Mesenchymal stem cell (in vitro differentiated cells and primary cell): ENCODE measurements at regions not wholly inside any gene's neighbourhood (a gene's known extent, or its start where the extent isn't known, plus 50 kb on each side); places are given as distances from the start of the nearest gene placed in this dataset.
"Not testable (repeated sequence)": the region's sequence is repeated elsewhere in the genome, so short reads cannot be mapped to it uniquely, and the experiment has no call there.

Experiments
- DNase-seq: peaks from one replicate; pipeline ENCODE4 v3.0.0-alpha.2; 2013
- H2AFZ ChIP-seq: one replicate; pipeline ENCODE4 v1.6.1; 2013; ENCODE audit warnings: low read depth, mild to moderate bottlenecking, control low read depth, inconsistent platforms, low read length, moderate library complexity
- H2AK5ac ChIP-seq: 2 replicates; pipeline ENCODE4 v1.6.1; 2013; ENCODE audit warnings: low read length, moderate library complexity, mild to moderate bottlenecking, inconsistent platforms; ENCODE audit not compliant: severe bottlenecking
- H2BK120ac ChIP-seq: one replicate; pipeline ENCODE4 v1.6.1; 2013; ENCODE audit warnings: low read depth, mild to moderate bottlenecking, inconsistent platforms, low read length, moderate library complexity
- H2BK12ac ChIP-seq, 2 experiments: one replicate each; pipeline ENCODE4 v1.6.1; 2013; ENCODE audit warnings: inconsistent platforms in 2 of 2, low read length in 2 of 2, mild to moderate bottlenecking in 2 of 2, moderate library complexity in 2 of 2, control low read depth in 1 of 2
- H2BK15ac ChIP-seq: one replicate; pipeline ENCODE4 v1.6.1; 2013; ENCODE audit warnings: mild to moderate bottlenecking, low read depth, inconsistent platforms; ENCODE audit not compliant: poor library complexity, severe bottlenecking
- H2BK5ac ChIP-seq: 2 replicates; pipeline ENCODE4 v1.6.1; 2013; ENCODE audit warnings: low read depth, mild to moderate bottlenecking, low read length, control low read depth, inconsistent platforms; ENCODE audit not compliant: poor library complexity, severe bottlenecking
- H3K14ac ChIP-seq, 2 experiments: one replicate each; pipeline ENCODE4 v1.6.1; 2013; ENCODE audit warnings: inconsistent platforms in 2 of 2, low read length in 2 of 2, control low read depth in 1 of 2, mild to moderate bottlenecking in 1 of 2, moderate library complexity in 1 of 2
- H3K18ac ChIP-seq, 2 experiments: one replicate each; pipeline ENCODE4 v1.6.1; 2013; ENCODE audit warnings: inconsistent platforms in 2 of 2, low read length in 2 of 2, control low read depth in 1 of 2, low read depth in 1 of 2, mild to moderate bottlenecking in 1 of 2
- H3K23ac ChIP-seq, 2 experiments: one replicate each; pipeline ENCODE4 v1.6.1; 2013; ENCODE audit warnings: inconsistent platforms in 2 of 2, low read length in 2 of 2, mild to moderate bottlenecking in 2 of 2, moderate library complexity in 2 of 2, control low read depth in 1 of 2
- H3K27ac ChIP-seq: 2 replicates; pipeline ENCODE4 v1.5.1; 2013; ENCODE audit warnings: mild to moderate bottlenecking, moderate library complexity, low read length, control low read depth, inconsistent platforms; ENCODE audit not compliant: poor library complexity, severe bottlenecking
- H3K27me3 ChIP-seq, 2 experiments: 2 replicates each; pipeline versions ENCODE4 v1.6.1 to v1.7.0; 2013; ENCODE audit warnings: low read length in 2 of 2, mild to moderate bottlenecking in 2 of 2, moderate library complexity in 2 of 2, control low read depth in 1 of 2, inconsistent platforms in 1 of 2; ENCODE audit not compliant: control insufficient read depth in 1 of 2, insufficient read depth in 1 of 2
- H3K36me3 ChIP-seq, 2 experiments: 2 replicates each; pipeline versions ENCODE4 v1.6.1 to v1.7.0; 2013; ENCODE audit warnings: low read length in 2 of 2, control low read depth in 1 of 2, inconsistent platforms in 1 of 2, low read depth in 1 of 2, mild to moderate bottlenecking in 1 of 2; ENCODE audit not compliant: insufficient read depth in 2 of 2, control insufficient read depth in 1 of 2
- H3K4ac ChIP-seq, 2 experiments: one replicate each; pipeline ENCODE4 v1.6.1; 2013; ENCODE audit warnings: inconsistent platforms in 2 of 2, low read length in 2 of 2, mild to moderate bottlenecking in 2 of 2, moderate library complexity in 2 of 2, control low read depth in 1 of 2, low read depth in 1 of 2
- H3K4me1 ChIP-seq: 2 replicates; pipeline ENCODE4 v1.6.1; 2013; ENCODE audit warnings: low read depth, low read length, control low read depth; ENCODE audit not compliant: control insufficient read depth, insufficient read depth
- H3K4me2 ChIP-seq: 2 replicates; pipeline ENCODE4 v1.6.1; 2013; ENCODE audit warnings: low read length, mild to moderate bottlenecking, inconsistent platforms; ENCODE audit not compliant: poor library complexity, severe bottlenecking
- H3K4me3 ChIP-seq, 2 experiments: 2 replicates each; pipeline versions ENCODE4 v1.5.1 to v1.7.0; 2013; ENCODE audit warnings: low read length in 2 of 2, mild to moderate bottlenecking in 2 of 2, control low read depth in 1 of 2, low read depth in 1 of 2; ENCODE audit not compliant: insufficient read depth in 1 of 2
- H3K79me1 ChIP-seq: replicated peaks from 2 replicates; pipeline ENCODE4 v1.6.1; 2013; ENCODE audit warnings: mild to moderate bottlenecking, control low read depth, low read length, inconsistent platforms; ENCODE audit not compliant: poor library complexity, severe bottlenecking
- H3K9ac ChIP-seq: 2 replicates; pipeline ENCODE4 v1.7.0; 2013; ENCODE audit warnings: mild to moderate bottlenecking, low read length, moderate library complexity
- H3K9me3 ChIP-seq: 2 replicates; pipeline ENCODE4 v1.7.0; 2013; ENCODE audit warnings: mild to moderate bottlenecking, low read length; ENCODE audit not compliant: control insufficient read depth
- H4K8ac ChIP-seq: one replicate; pipeline ENCODE4 v1.6.1; 2013; ENCODE audit warnings: inconsistent platforms, mild to moderate bottlenecking, low read length, moderate library complexity
- H4K91ac ChIP-seq: one replicate; pipeline ENCODE4 v1.6.1; 2013; ENCODE audit warnings: mild to moderate bottlenecking, low read length, inconsistent platforms
- WGBS: methylation state at CpG from one replicate; pipeline ENCODE4 v1.1.7; 2013; ENCODE audit warnings: mixed read lengths; 5-methylcytosine and 5-hydroxymethylcytosine counted together

- DNase-seq, H3K4ac ChIP-seq, H2AFZ ChIP-seq, H2AK5ac ChIP-seq, H2BK5ac ChIP-seq, H3K4me1 ChIP-seq, H2BK120ac ChIP-seq, H4K8ac ChIP-seq, H3K79me1 ChIP-seq, H3K23ac ChIP-seq, H3K18ac ChIP-seq, H3K4me2 ChIP-seq, H4K91ac ChIP-seq, H3K4me3 ChIP-seq, H3K9ac ChIP-seq, H3K36me3 ChIP-seq, H3K9me3 ChIP-seq, H3K27me3 ChIP-seq, H2BK15ac ChIP-seq, H2BK12ac ChIP-seq, H3K27ac ChIP-seq, H3K14ac ChIP-seq: not testable (repeated sequence)
- WGBS: 100% methylated on average over 2 of the region's 4 CpGs
These were observed 1090.5 kb upstream of the EDIL3 start for GRCh38 chr5:85475151-85475550.

GRCh38 chr5:85476617-85477016 is 1091.9 kb upstream of the EDIL3 start:
- Histone ChIP-seq H2AFZ (no peak overlapping the region), H3K4ac (no peak overlapping the region), H3K18ac (no peak overlapping the region), H3K23ac (no peak overlapping the region), H3K36me3 (no peaks in the 10 kb centered on the region), H4K91ac (no peak overlapping the region), H3K4me3 (no peak overlapping the region), H3K9ac (no peak overlapping the region), H3K4me1 (no peaks in the 10 kb centered on the region), H3K4me2 (no peak overlapping the region), H3K9me3 (peaks cover 18% of the 10 kb centered on the region), H2BK12ac (no peak overlapping the region), H3K79me1 (no peaks in the 10 kb centered on the region), H2BK5ac (no peak overlapping the region), H3K14ac (no peak overlapping the region), H2AK5ac (no peak overlapping the region), H3K27me3 (no peaks in the 10 kb centered on the region), H2BK120ac (no peak overlapping the region), H4K8ac (no peak overlapping the region), H3K27ac (no peak overlapping the region), H2BK15ac (no peak overlapping the region)
- no peak for DNase-seq

GRCh38 chr5:85479849-85480248 is 1095.2 kb upstream of the EDIL3 start:
- no peak overlapping the region for H2AFZ ChIP-seq
- no peak overlapping the region for H2BK12ac ChIP-seq
- H3K23ac ChIP-seq: no peak overlapping the region
- H3K9me3 ChIP-seq: peaks cover 32% of the 10 kb centered on the region
- no peak overlapping the region for H3K27ac ChIP-seq
- H2BK5ac ChIP-seq: no peak overlapping the region
- no peaks in the 10 kb centered on the region for H3K79me1 ChIP-seq
- H3K4me2 ChIP-seq: no peak overlapping the region
- H3K4me1 ChIP-seq: no peaks in the 10 kb centered on the region
- no peak for DNase-seq
- no peak overlapping the region for H4K8ac ChIP-seq
- H3K4me3 ChIP-seq: no peak overlapping the region
- no peaks in the 10 kb centered on the region for H3K27me3 ChIP-seq
- no peak overlapping the region for H2AK5ac ChIP-seq
- H3K4ac ChIP-seq: no peak overlapping the region
- H3K36me3 ChIP-seq: no peaks in the 10 kb centered on the region
- no peak overlapping the region for H3K18ac ChIP-seq
- H2BK120ac ChIP-seq: no peak overlapping the region
- no peak overlapping the region for H3K14ac ChIP-seq
- no peak overlapping the region for H3K9ac ChIP-seq
- no peak overlapping the region for H4K91ac ChIP-seq
- 89% methylated on average over 4 of the region's 4 CpGs for WGBS
- H2BK15ac ChIP-seq: no peak overlapping the region

GRCh38 chr5:85484982-85485574 is 1100.4 kb upstream of the EDIL3 start:
- Histone ChIP-seq H2BK120ac (no peak overlapping the region), H4K8ac (no peak overlapping the region), H4K91ac (no peak overlapping the region), H3K18ac (no peak overlapping the region), H3K4me1 (no peaks in the 10 kb centered on the region), H3K79me1 (no peaks in the 10 kb centered on the region), H3K9ac (no peak overlapping the region), H2AK5ac (no peak overlapping the region), H2BK12ac (no peak overlapping the region), H3K27ac (no peak overlapping the region), H3K4ac (no peak overlapping the region), H3K36me3 (no peaks in the 10 kb centered on the region), H3K27me3 (no peaks in the 10 kb centered on the region), H2BK5ac (no peak overlapping the region), H3K14ac (no peak overlapping the region), H3K4me3 (no peak overlapping the region), H3K23ac (no peak overlapping the region), H2AFZ (no peak overlapping the region), H2BK15ac (no peak overlapping the region), H3K4me2 (no peak overlapping the region), H3K9me3 (peaks cover 55% of the 10 kb centered on the region)
- no peak for DNase-seq
- WGBS: 84% methylated on average over 2 of the region's 2 CpGs
